SW480 (cell line): ENCODE measurements at regions not wholly inside any gene's neighbourhood (a gene's known extent, or its start where the extent isn't known, plus 50 kb on each side); places are given as distances from the start of the nearest gene placed in this dataset.
A peak's percentile ranks its signal among the peaks of the same experiment; 100 is the strongest.

Experiments
- DNase-seq: peaks from one replicate; pipeline ENCODE4 v3.0.0-alpha.2; 2016; ENCODE audit warnings: low spot score

DNA sequence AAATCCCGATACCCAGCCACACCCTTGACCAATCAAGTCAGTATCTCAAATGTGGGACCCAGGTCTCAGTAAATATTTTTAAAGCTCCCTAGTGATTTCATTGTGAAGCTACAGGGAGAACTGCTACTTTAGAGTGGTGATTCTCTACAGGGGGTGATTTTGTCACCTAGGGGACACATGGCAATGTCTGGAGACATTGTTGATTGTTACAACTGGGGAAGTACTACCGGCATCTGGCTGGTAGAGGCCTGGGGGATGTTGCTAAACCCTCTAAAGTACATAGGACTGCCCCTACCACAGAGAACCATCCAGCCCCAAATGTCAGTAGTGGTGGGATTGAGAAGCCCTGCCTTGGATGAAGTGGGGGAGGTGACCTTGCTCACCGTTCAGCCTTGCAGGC is 152.9 kb downstream of the RPS24 start:
- no peak for DNase-seq

DNA sequence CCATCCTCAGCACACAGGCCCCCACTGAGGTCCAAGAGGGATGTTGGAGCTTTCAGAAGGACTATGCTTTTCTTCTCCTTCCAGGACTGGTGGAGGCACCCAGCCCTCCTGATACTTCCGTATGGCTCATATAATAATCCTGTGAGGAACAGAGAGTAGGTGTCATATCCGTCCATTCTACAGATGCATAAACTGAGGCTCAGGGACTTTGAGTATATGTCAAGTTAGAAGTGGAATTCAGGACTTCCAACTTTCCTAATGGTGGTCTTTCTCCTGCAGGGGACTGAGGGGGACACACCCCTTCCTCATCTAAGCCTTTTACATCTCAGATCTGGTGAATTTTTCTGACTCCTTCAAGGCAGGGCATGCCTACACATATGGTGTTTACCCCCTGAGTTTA is 153.7 kb downstream of the RPS24 start:
- DNase-seq = no peak

DNA sequence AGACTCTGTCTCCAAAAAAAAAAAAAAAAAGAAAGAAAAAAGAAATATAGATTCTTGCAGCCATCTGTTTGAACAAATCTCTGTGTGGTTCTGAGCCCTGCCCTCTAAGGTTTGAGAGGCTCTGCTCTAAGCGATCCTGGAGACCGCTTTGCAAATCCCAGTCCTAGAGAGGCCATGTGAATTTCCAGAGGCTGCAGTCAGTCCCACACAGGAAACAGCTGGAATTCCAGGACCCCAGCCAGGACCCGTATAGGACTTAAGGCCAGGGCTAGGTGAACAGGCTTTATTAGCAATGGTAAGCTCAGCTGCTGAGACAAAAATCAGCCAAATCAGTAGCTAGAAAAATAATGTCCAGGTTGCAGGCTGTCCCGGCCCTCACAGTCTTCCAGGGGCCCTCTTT is 154.8 kb downstream of the RPS24 start:
- DNase-seq = no peak

DNA sequence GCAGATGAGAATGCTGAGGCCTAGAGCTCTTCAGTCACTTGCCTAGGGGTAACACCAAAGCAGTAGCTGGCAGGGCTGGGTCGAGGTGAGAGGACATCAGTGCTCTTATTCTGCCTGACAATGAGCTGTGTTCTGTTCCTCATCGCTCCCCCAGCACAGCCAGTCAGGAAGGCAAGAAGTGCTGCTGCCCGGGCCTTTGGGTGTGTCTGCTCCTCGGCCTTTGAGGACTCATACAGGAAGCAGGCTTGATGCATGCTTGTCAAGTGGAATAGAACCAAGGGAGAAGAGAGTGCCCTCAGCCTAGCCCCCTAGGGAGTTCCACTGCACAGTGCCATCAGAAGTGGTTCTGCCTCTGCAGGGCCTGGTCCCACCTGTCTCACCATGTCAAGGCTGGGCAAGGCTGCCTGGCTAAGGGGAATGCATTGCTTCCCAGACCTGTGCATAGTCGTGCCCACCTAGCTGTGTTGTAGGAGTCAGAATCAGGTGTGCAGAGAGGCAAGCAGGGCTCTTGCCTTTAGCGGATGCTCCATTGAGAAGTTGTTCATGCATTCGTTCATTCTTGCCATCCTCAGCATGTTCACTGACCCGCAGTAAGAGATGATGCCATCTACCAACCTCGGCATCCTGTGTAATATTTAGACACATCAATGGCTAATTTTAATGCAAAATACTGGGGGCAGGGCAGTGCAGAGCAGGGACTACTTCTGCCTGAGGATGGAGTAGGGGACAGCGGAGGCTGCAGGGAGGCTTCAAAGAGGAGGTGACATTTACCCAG is 156.6 kb downstream of the RPS24 start:
- no peak for DNase-seq

DNA sequence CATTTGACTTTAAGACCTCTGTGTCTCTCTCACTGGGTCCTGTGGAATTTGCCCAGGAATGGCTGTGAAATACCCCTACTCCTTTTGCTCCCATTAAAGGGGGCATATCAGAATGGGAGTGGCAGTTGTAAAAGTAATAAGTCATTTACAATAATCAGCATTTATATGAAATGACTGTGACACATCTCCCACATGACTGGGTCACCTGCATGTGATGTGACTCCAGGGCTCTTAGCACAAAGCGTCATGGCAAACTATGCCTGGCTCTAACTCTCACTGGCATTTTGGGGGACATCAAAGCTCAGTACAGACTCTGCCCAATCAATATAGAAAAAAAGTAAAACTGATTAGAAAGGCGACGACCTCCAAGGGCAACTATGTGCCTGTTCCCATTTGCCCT is 157.6 kb downstream of the RPS24 start:
- no peak for DNase-seq

- DNase-seq = no peak
These were observed 159.5 kb downstream of the RPS24 start for GRCh38 chr10:78193189-78193588.

DNA sequence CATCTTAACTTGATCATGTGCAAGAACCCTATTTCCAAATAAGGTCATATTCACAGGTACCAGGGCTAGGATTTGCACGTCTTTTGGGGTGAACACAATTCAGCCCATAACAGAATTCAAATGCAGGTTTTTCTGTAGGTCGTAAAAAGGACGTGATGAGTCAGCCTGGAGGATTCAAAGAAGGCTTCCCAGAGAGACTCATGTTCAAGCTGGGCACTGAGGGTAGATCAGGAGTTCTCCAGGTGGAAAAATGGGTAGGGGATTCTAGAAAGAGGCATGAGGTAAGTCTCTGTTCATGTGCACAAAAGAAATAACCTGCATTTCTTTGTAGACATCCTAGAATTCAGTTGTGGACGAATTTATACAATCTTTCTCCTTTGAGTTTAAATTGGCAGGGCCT is 160.4 kb downstream of the RPS24 start:
- DNase-seq = no peak

GRCh38 chr10:78194539-78195402 is 161.1 kb downstream of the RPS24 start:
- no peak for DNase-seq

GRCh38 chr10:78196396-78196795 is 162.7 kb downstream of the RPS24 start:
- DNase-seq = no peak

DNA sequence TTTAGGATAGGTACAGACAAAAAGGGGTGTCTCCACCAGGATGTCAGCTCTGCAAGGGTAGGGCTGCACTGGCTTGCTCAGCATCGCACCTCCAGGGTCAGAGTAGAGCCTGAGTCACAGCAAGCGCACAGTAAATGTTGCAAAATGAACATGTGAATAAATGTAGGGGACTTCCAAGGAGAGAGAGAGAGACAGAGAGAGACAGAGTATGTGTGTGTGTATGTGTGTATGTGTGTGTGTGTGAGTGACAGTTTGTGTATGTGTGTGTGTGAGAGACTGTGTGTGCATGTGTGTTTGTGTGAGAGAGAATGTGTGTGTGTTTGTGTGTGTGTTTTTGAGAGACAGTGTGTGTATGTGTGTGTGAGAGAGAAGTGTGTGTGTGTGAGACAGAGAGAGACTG is 163.3 kb downstream of the RPS24 start:
- DNase-seq = no peak

GRCh38 chr10:78197628-78198272 is 164.1 kb downstream of the RPS24 start:
- no peak for DNase-seq

GRCh38 chr10:78199005-78199725 is 165.5 kb downstream of the RPS24 start:
- no peak for DNase-seq

- DNase-seq = no peak
These were observed 166.1 kb downstream of the RPS24 start for GRCh38 chr10:78199759-78200158.

GRCh38 chr10:78200686-78201085 is 167.0 kb downstream of the RPS24 start:
- no peak for DNase-seq

DNA sequence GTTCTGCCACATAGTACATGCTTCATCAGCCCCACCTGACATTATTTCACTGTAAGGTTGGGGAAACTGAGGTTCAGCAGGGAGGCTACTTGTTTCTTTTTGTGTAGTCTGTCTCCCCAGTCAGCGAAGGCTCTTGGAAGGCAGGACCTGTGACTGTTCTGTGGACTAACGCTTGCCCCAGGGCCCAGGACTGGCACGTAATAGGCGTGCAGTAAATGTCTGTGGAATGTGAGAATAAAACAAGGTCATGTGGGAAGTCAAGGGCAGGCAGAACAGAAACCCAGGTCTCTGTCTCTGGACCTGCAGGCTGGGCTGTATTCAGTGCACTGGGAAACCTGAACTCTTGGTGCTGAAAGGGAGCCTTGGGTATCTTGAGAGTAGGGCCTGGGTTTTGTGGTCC is 168.7 kb downstream of the RPS24 start:
- no peak for DNase-seq

DNA sequence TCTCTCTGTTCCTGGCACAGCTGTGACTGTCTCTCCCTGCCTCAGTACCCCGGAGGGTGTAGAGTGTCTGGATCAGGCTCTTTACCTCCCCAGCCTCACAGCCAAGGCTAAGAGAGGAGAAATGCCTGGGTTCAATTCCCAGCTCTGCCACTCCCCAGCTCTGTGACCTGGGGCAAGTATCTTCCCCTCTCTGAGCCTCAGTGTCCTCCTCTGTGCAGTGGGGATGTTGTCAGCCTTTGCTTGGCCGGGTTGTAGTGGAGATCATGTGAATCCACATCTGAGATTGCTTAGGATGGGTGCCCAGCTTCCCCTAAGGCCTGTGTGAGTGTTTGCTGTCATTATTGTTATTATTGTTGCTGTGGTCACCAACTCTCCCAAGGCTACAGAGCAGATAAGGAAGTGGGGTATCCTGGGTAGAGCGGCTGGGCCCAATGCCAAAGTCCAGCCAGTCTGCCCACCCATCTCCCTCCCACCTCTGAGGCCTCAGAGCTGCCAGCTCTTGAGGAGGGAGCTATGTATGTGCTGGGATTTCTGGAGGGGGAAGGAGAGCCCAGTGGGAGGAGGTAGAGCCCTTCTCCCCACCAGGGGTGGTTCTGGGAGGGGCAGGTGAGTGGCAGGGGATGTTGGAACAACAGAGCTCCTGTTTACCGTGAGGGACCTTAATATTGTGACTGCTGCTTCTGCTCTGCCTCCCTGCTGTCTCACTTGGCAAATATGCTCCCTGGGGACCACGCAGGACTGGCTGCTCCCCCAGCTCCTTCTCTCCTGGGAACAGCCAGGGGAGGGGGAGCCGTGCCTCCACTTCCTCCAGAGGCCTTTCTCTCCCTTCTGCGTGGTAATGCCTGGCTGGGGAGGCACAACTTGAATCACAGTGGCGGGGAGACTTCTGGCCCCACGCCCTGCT is 170.5 kb downstream of the RPS24 start:
- peak; percentile 15 for DNase-seq

DNA sequence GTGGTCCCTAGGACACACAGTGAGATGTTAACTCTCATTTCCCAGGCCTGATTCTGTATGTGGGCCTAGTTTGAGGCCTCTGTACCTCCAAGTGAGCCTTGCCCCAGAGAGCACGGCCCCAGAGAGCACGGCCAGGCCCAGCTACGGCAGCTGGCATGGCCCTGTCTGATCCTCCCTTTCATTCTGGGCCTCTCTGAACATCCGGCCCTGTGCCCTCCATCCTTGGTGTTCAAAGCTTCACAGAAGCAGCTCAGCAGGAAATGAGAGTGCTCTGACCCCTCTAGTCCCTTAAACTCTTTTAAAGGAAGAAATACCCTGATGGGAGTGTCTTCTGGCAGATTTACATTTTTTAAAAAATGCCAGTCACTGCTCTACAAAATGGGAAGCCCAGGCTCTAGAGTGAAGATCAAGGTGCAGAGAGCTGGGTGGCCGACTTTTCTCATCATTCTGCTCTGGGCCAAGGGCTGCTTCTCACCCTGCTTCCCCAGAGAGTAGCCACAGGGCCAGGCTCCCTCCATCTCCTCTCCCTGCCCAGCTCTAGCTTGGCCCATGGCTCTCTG is 171.9 kb downstream of the RPS24 start:
- DNase-seq = no peak

- DNase-seq = no peak
These were observed 173.6 kb downstream of the RPS24 start for GRCh38 chr10:78207216-78207615.

DNA sequence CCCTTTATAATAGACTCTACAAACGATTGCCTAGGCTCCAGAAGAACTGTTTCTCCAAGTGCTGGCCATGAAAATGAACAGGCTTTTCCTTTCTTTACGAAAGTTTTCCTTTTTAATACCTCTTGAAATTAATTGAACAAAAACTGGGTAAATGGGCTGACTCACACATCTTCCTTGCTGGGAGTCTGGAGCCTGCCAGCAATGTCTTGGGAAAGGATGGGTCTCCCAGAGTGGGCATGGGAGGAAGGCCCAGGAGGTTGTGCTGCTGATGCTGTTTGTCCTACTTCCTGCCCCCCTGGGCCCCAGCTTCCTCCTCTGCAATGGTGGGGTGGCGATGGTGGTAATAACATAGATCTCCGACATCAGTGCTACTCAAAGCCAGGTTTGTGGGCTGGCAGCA is 174.1 kb downstream of the RPS24 start:
- no peak for DNase-seq

DNA sequence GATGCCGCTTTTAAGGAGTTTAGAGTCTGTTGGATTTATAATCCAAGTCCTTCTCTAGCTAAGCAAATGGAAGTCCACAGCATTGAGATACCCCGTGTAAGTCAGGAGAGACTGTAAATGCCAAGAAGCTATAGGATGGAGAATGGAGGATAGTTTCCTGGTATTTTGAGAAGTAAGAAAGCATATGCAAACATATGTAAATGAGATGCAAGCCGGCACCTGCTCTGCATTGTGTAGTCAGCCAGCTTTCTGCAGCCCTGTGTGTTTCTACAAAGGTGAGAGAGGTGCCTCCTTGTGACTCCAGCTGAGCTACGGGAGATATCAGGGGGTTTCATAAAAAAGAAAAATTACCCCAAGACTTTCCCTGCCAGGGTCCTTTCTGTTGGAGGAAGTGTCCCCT is 176.3 kb downstream of the RPS24 start:
- no peak for DNase-seq

DNA sequence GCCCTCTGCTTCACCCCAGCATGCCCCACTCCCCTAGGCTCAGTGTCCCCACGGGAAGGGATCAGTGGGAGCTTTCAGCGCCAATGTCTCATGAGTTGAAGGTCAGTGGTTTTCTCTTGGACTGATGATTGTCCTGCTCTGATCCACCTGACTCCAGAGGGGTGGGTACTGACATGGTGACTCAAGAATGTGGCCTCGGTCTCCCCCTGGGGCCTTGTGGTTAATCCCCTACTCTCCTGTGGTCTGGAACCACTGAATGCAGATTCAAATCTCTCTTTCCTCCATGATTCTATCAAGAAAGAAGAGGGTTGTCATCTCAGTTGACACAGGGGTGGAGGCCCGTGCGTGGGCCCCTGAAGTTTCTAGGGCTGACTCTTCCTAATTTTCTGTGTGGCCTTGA is 176.9 kb downstream of the RPS24 start:
- DNase-seq = no peak
